GM18951 (cell line): ENCODE measurements at regions not wholly inside any gene's neighbourhood (a gene's known extent, or its start where the extent isn't known, plus 50 kb on each side); places are given as distances from the start of the nearest gene placed in this dataset.

Source experiments
- POLR2A ChIP-seq: IDR thresholded peaks from 4 replicates; pipeline ENCODE4 v1.6.1; 2011; ENCODE audit warnings: mild to moderate bottlenecking; ENCODE audit not compliant: insufficient read length, insufficient read depth; ENCODE audit errors: extremely low read depth
- in situ Hi-C: fragments of 300-500 bp; cut with MboI; formaldehyde crosslinking; loops from one replicate; pipeline ENCODE4 v1.12.0; 2022; ENCODE audit warnings: low sequenced_read_pairs, mixed read lengths, inconsistent platforms; ENCODE audit not compliant: unreplicated experiment

DNA sequence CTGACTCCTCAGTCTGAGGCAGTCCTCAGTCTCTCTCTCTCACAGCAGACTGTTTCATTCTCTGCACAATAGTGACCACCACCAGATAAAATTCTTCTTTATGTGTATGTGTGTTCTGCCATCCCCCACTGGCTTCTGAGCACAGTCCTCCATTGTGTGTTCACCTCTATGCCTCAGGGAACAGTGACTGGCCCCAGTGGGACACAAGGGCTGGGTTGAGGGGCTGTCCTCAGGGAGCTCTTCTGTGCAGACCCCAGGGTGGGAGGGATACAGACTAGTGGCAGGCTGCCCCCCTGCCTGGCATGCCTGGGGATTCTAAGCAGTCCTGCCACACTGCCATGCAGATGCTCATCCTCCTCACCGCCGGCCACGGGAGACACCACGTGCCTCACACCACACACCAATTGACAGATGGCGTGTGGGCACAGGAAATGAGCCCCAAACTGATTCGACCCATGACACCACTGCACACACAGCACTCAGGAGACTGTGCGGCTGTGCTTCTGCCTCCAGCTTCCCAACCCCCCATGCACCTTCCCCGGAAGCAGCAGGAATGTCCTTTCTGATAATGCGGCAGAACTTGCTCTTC, 237.6 kb upstream of the CHRNA7 start:
- in situ Hi-C loops: no loop called here
- TF ChIP-seq POLR2A: no peak

DNA sequence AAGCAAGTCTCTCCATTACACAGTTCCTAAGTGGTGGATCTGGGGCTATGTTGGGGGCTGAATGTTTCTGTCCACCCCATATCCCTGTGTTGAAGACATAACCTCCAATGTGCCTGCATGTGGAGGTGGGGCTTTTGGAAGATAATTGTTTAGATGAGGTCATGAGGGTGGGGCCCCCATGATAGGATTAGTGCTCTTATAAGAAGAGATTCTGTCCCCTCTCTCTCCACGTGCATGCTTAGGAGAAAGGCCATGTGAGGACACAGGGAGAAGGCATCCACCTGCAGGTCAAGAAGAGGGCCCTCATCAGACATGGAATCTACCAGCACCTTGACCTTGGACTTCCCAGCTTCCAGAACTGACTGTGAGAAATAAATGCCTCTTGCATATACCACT, 231.0 kb upstream of the CHRNA7 start:
- no peak for TF ChIP-seq POLR2A
- in situ Hi-C loops: no loop called here

DNA sequence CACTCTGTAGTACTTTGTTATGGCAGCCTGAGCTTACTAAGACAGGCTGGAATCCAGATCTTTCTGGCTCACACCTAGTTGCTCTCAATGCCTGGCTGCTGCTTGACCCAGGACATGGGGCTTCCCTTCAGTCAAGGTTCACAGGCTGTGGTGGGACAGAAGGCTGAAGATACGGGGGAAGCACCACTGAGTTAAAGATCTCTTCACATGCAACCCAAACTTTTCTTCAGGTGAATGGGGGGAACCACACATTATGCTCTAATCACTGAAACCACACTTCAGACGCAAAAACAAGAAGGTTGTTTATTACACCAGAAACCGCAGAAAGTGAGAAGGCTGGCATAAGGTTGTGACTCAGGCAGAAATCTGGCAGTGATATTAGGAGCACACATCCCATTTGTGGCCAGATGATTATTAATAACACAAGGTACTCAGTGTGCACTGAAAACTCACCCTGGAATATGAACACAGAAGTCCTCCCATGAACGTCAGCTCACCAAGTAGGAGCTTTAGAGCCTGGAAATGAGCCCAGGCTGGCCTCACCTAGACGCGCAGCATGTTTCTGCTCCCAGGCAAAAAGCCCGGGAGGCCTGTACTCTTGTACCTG, 230.5 kb upstream of the CHRNA7 start:
- TF ChIP-seq POLR2A: no peak
- in situ Hi-C loops: no loop called here

DNA sequence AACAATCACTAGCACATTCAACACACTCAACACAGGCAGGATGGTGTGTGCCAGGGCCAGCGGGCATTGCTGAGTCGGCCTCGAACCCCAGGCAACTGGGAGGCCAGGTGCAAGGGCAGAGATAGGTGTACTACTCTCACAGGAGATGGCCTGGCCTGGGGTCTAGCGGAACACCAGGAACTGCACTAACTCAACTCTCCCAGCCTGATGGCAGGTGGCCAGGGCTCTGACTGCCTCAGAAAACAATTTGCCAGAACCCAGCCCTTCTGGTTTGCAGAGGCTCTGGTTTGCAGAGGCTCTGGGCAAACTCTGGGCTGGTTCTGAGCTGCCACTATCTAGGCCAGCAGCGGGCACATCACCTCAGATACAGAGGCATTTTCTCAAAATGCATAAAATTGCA, 229.2 kb upstream of the CHRNA7 start:
- no peak for TF ChIP-seq POLR2A
- in situ Hi-C loops: no loop called here

DNA sequence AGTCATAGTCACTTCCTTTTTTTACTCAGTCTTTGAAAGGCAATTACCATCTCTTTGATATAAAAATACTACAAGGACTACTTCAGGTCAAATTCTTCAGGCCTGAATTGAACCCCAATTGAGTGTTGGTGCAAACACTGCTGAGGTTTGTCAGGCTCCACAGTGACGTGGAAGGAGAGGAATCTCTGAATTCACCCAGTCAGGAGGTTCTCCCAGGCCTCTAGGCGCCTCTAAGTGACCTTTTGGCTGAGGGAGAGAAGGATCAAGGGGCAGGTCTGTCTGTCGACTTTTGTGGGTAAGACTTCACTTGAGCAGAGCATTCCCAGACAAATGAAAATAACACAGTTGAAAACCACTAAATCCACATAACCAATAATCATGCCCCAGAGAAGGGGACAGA, 227.6 kb upstream of the CHRNA7 start:
- in situ Hi-C loops: no loop called here
- no peak for TF ChIP-seq POLR2A

DNA sequence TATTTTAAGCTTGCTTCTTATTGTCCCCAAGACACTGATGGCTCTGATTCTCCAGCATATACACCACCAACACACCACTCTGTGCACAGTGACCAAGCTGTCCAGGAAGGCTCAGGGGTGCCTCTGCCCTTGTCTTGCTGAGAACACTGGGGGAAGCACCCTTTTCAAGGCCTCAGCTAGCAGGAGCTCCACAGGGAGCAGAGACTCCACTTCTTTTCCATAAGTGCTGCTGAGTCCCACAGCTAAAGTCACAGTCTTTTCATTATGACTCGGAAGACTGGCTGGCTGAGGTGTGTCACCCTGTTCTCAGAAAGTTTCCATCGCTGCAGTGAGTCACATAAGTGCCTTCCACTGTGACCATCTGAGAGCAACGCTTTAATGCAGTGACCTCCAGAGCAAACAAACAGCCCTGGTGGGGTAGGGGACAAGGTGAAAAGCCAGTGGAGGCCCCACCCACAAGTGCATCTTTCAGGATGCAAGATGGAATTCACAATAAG, 226.9 kb upstream of the CHRNA7 start:
- TF ChIP-seq POLR2A: no peak
- in situ Hi-C loops: no loop called here

DNA sequence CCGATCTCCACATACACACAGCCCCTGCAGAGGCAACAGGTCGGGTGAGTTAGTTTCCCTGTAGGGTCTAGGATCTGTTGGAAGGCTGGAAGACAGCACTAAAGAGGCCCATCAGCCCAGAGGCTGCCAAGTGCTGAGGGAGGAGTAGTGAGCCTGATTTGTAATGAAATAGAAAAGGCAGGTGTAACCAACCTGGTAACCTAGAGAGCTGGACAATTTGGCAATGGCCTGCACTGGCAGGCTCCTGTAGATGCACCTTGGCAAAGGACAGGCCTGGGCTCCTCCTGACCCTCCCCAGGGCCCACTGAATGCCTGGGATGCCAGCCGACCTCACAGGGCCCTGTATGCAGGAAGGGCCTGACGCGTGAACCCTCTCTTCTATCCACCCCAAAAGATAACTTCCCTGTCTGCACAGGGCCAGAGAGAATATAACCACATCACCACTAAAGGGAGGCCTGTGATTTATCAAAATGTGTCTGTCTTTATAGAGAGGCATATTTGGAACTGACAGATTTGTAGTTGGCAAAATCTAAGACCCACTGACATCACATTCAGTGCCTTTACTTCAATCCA, 225.1 kb upstream of the CHRNA7 start:
- in situ Hi-C loops: no loop called here
- TF ChIP-seq POLR2A: no peak

DNA sequence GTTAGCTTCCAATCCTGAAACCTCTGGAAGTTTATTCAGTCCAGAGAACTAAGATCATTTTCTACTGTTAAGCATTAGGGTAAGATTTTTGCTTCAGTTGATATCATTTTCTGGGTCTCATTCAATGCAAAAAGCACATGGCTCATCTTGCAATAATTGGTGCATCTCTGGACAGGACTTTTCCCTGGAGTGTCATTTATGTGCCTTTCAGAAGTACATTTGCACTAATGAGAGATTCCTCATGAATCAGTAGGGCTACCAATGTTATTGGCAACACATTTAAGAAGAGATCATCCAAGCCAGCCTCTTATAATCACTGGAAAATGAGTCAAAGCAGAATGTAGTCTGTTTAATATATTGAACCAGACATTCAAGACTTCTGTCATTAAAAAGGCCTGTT, 224.2 kb upstream of the CHRNA7 start:
- in situ Hi-C loops: no loop called here
- no peak for TF ChIP-seq POLR2A

DNA sequence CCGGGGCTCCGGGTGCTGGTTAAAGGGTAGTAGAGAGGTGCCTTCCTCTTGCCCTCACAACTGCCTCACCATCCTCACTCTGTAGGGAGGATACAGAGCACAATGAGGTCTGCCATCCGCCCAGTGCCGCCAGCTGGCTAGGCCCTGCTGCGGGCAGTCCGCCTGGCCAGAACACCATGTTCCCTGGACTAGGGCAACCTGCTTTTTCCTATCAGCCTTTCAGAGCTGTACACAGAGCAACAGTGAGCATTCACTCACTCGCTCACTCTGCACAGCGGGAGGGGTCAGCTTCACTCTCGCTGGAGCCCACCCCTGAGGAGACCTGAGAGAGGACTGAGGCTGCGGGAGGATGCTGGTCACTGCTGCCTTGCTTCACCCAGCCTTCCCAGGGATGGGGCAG, 218.7 kb upstream of the CHRNA7 start:
- TF ChIP-seq POLR2A: no peak
- in situ Hi-C loops: no loop called here

DNA sequence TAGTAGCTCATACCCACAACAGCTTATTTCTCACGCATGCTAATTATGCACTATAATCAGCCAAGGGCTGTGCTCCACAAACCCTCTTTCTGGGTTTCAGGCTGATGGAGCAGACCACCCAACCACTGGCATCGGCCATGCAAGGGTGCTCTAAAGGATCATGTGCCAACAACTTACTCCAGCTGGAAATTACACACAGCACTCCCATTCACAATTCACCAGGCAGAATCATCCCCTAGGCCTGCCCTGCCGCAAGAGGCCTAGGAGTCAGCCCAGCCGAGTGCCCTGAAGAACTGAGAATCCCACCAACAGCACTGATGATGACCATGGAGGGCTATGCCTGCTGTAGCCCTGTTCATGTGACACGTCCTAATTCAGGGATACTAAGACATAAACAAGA, 216.2 kb upstream of the CHRNA7 start:
- TF ChIP-seq POLR2A: no peak
- in situ Hi-C loops: no loop called here

DNA sequence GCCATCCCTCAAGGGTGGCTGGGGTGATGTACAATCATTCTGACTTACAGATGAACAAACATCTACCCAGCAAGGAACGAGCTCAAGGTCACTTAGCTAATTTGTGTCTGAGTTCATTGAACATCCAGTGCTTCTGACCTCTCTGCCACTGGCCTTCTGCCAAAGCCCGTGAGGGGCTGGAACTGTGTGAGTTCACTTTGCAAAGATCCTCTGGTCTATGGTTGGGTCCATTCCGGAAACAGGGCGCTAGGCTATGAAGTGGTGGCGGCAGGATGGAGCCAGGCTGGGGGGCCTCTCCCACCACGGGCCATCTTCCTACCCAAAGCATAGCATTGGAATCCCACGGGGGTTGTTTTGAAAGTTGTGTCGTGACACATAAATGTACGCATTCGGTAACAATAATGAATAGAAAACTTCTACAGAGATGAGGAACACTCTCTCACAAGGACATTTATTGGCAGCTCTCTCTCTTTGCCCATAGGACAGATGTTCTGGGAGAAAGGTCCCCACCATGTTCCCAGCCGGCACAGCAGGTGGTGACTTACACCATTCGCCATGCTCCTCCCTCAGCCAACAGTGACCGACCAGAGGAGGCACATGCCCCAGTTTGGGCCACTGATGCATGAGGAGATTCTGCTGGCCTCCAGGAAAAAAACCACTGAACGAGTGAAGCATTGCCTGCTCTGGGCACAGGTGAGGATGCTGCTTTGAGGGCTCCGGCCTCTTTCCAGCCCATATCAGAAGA, 214.7 kb upstream of the CHRNA7 start:
- in situ Hi-C loops: no loop called here
- TF ChIP-seq POLR2A: no peak

DNA sequence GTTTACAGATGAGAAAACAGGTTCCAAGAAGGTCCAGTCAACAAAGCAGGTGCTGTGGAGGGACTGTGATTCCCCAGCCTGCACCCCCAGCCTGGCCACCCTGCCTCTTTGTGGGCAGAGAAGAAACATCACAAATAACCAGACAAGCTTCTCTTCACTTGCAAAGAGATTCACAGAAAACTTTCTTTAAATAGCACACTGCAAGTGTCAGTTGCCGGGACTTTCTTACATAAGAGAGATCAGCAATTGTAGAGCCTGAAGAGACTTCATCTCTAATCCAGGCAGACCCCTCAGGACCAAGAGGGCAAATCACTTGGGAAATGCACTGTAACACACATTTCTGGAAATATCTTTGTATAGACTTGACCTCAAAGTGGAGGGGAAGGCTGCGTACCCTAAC, 207.9 kb upstream of the CHRNA7 start:
- in situ Hi-C loops: no loop called here
- no peak for TF ChIP-seq POLR2A

DNA sequence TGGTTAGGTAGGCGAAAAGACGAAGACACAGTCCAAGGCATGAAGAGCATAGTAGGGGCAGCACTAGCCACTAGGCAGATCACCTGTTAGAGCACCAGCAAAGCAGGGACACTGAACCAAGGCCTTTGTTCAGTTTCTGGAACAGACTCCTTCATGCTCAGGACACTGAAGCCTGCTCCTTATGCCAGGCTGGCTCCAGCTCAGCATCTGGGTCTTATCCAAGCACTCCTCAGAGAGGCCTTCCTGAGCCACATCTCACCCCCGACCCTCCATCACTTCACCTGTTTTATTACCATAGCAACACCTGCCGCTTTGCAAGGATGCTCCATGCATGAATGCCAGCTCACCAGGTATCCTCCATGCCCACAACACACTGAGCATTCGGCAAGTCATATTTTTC, 206.3 kb upstream of the CHRNA7 start:
- in situ Hi-C loops: no loop called here
- TF ChIP-seq POLR2A: no peak

DNA sequence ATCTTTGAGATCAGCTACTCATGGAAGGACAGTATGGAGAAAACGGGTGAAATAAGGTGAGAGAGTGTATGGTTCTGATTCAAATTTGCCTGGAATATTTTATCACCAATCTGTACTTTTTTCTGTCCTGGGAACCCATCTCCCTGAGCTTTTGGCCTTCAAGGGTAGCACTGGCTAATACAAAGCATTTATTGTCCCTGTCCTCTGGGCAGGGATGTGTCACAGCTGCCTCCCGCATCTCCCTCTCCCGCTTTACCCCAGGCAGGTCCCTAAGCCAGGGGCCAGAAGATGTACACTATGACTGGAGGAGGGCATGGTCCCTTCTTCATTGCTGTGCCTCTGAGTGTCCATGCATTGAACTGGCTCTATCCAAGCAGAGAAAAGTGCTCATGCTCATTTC, 201.7 kb upstream of the CHRNA7 start:
- in situ Hi-C loops: no loop called here
- no peak for TF ChIP-seq POLR2A
